Mesothelial cell of epicardium (in vitro differentiated cells): ENCODE measurements at regions not wholly inside any gene's neighbourhood (a gene's known extent, or its start where the extent isn't known, plus 50 kb on each side); places are given as distances from the start of the nearest gene placed in this dataset.

Experiments
- DNase-seq, 2 experiments: peaks; one replicate each; pipeline ENCODE4 v3.0.0; 2021; ENCODE audit warnings: low spot score in 2 of 2; ENCODE audit not compliant: unreplicated experiment in 2 of 2
- H3K27ac Mint-ChIP-seq: 2 replicates; pipeline ENCODE4 v1.8.0; 2021; ENCODE audit warnings: mixed read lengths
- H3K27me3 Mint-ChIP-seq: 2 replicates; pipeline ENCODE4 v1.8.0; 2021; ENCODE audit warnings: low read depth, mixed read lengths
- H3K36me3 Mint-ChIP-seq: 2 replicates; pipeline ENCODE4 v1.8.0; 2021; ENCODE audit warnings: mixed read lengths
- H3K4me1 Mint-ChIP-seq: 2 replicates; pipeline ENCODE4 v1.8.0; 2021; ENCODE audit warnings: mixed read lengths
- H3K4me3 Mint-ChIP-seq: 2 replicates; pipeline ENCODE4 v1.8.0; 2021; ENCODE audit warnings: mild to moderate bottlenecking, moderate library complexity, mixed read lengths
- H3K9me3 Mint-ChIP-seq: 2 replicates; pipeline ENCODE4 v1.8.0; 2021; ENCODE audit warnings: mixed read lengths
- TF ChIP-seq, protein P1 (sequence below): fragments of 200-600 bp; sonication (generic); IDR thresholded peaks from one replicate; pipeline ENCODE4 v1.5.0; 2021; ENCODE audit warnings: antibody characterized with exemption; ENCODE audit not compliant: unreplicated experiment

DNA sequence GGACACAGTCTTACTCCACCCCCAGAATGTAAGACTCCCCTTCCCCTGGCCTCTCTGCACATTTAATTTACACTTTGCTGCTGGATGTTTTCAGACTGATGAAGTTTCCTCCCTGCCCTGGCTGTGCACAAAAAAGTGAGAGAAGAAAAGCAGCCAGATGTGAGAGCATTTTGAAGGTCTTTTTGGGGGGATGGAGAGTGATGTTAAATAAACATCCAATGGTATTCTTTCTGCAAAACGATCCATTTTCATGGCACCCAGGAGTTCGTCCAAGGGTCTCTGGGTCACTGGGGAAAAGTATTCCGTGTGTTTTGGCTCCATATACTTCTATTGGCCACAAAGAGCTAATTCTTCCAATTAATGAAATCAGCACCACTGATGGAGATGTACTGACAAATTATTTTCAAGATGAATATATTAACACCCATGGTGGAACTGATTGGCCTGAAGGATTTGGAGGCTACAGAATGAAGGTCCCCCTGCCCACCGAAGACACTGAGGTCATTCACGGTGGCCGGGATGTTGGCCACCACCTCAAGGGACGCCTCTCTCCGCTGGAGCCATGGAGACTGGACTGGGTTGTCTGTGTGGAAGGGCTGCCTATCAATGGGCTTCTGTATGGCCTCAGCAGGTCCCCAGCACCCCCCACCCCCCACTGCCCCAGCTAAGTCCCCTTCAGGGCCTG is 107.6 kb upstream of the PKDCC start:
- TF ChIP-seq, protein P1, sequence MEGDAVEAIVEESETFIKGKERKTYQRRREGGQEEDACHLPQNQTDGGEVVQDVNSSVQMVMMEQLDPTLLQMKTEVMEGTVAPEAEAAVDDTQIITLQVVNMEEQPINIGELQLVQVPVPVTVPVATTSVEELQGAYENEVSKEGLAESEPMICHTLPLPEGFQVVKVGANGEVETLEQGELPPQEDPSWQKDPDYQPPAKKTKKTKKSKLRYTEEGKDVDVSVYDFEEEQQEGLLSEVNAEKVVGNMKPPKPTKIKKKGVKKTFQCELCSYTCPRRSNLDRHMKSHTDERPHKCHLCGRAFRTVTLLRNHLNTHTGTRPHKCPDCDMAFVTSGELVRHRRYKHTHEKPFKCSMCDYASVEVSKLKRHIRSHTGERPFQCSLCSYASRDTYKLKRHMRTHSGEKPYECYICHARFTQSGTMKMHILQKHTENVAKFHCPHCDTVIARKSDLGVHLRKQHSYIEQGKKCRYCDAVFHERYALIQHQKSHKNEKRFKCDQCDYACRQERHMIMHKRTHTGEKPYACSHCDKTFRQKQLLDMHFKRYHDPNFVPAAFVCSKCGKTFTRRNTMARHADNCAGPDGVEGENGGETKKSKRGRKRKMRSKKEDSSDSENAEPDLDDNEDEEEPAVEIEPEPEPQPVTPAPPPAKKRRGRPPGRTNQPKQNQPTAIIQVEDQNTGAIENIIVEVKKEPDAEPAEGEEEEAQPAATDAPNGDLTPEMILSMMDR = no peak
- Mint-ChIP-seq H3K9me3 (no peaks in the 10 kb centered on the region), H3K4me3 (no peak overlapping the region), H3K36me3 (no peaks in the 10 kb centered on the region), H3K4me1 (peaks cover 57% of the 10 kb centered on the region), H3K27ac (peak overlapping the region; percentile 88), H3K27me3 (no peaks in the 10 kb centered on the region)
- DNase-seq = no peak

DNA sequence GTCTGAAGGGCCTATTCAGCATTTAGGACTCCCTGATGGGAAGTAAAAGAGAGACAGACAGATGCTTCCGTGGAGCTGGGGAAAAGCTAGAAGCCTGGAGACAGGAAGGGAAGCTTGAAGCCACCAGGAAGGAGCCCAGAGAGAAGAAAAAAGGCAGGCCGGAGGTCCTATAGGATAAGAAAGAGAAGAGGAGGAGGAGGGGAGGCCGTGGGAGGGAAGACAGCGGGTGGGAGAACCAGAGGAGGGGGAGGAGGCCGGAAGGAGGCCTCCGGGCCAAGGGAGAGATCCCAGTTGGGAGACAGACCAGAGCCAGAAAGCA is 107.1 kb upstream of the PKDCC start:
- TF ChIP-seq, protein P1 = no peak
- no peaks in the 10 kb centered on the region for H3K27me3 Mint-ChIP-seq
- peaks cover 54% of the 10 kb centered on the region for H3K4me1 Mint-ChIP-seq
- no peaks in the 10 kb centered on the region for H3K36me3 Mint-ChIP-seq
- no peak overlapping the region for H3K4me3 Mint-ChIP-seq
- DNase-seq = no peak
- no peaks in the 10 kb centered on the region for H3K9me3 Mint-ChIP-seq
- H3K27ac Mint-ChIP-seq = peak overlapping the region; percentile 88

DNA sequence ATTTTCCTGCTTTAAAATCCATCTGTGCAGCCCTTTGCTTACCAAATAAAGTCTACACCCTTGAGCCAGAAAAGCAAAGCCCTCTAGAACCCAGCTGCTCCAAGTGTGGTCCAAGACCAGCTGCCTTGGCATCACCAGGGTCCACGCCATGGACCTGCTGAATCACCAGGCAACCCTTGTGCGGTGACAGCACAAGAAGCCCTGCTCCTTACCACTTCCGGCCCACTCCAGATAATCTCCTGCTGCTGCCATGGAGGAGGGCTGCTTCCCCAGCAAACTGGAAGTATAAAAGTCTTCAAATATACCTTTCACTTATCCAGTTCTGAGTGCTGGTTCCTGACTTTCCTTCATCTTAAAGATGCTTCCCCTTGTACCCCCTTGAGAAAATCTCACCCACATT is 106.0 kb upstream of the PKDCC start:
- H3K4me3 Mint-ChIP-seq = no peak overlapping the region
- no peak overlapping the region for H3K27ac Mint-ChIP-seq
- TF ChIP-seq, protein P1 = no peak
- no peaks in the 10 kb centered on the region for H3K9me3 Mint-ChIP-seq
- H3K4me1 Mint-ChIP-seq = peaks cover 46% of the 10 kb centered on the region
- no peak for DNase-seq
- no peaks in the 10 kb centered on the region for H3K27me3 Mint-ChIP-seq
- H3K36me3 Mint-ChIP-seq = no peaks in the 10 kb centered on the region

DNA sequence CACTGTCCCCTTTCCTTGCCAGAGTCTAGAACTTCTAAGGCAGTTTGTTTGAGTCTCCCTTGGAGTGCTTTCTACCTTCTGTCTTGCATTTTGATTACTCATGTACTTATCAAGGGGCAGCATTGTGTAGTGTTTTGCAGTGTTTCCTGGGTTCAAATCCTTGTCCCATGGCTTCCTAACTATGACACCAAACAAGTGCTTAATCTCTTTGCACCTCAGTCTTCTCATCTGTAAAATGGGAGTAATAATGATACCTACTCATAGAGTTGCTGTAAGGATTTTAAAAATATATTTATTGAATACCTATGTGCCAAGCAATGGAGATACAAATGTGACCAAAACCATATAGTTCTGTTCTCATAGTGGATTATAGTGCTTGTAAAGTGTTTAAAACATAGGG is 105.5 kb upstream of the PKDCC start:
- Mint-ChIP-seq H3K36me3 (no peaks in the 10 kb centered on the region), H3K4me1 (peaks cover 46% of the 10 kb centered on the region), H3K4me3 (no peak overlapping the region), H3K27ac (no peak overlapping the region), H3K9me3 (no peaks in the 10 kb centered on the region), H3K27me3 (no peaks in the 10 kb centered on the region)
- TF ChIP-seq, protein P1 = no peak
- DNase-seq = no peak

DNA sequence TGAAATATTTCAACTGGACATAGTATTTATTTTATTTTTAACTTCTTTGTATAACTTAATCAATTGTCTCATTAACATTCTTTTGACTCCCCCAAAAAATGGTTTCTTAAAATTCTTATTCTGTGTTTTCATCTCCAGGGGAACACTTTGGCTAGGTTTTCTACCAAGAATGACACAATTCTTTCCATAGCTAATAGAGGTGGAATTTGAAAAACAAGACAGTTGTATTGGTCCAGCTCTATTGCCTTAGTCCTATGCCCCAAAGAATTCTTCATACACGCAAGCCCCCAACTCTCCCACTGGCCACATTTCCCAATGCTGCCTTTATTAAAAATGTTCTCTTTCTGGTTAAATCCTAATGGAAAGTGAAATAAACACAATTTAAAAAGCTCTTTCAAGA is 104.7 kb upstream of the PKDCC start:
- Mint-ChIP-seq H3K9me3 (no peaks in the 10 kb centered on the region), H3K4me1 (peaks cover 46% of the 10 kb centered on the region), H3K4me3 (no peak overlapping the region), H3K27ac (peak overlapping the region; percentile 44), H3K27me3 (no peaks in the 10 kb centered on the region), H3K36me3 (no peaks in the 10 kb centered on the region)
- TF ChIP-seq, protein P1 = no peak
- DNase-seq = no peak
